ENCODE measurements at regions not wholly inside any gene's neighbourhood (a gene's known extent, or its start where the extent isn't known, plus 50 kb on each side); places are given as distances from the start of the nearest gene placed in this dataset.

DNA sequence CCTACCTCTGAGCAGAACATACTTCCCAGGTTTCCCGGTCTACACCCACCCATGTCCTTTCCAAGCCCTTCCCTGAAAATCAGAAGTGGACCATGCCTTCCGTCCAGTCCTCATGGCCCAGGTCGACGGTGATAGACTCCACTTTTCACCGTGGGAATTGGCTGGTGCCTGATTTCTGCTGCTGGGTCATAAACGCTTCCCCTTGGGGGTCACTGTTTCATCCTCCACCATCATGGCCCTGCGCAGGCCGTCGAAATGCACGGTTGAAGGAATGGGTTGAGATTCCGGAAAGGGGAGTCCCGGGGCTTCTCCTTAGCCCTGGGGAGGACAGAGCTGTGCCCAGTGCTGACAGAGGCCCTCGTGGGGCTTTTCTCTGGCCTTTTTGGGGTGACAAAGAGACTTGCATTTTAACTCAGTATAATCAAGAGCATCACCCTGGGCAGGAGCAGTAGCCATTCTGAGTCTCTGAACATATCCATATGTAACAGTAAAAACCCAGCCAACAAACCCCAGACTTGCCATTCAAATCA, 75.5 kb downstream of the SOX1 start:
- Mint-ChIP-seq H3K4me1 (no peaks in the 10 kb centered on the region), H3K27ac (no peak overlapping the region), H3K9me3 (peaks cover 3% of the 10 kb centered on the region), H3K27me3 (no peaks in the 10 kb centered on the region), H3K36me3 (no peaks in the 10 kb centered on the region), H3K4me3 (no peak overlapping the region)
- DNase-seq = no peak
- CTCF ChIA-PET = no interaction called here

DNA sequence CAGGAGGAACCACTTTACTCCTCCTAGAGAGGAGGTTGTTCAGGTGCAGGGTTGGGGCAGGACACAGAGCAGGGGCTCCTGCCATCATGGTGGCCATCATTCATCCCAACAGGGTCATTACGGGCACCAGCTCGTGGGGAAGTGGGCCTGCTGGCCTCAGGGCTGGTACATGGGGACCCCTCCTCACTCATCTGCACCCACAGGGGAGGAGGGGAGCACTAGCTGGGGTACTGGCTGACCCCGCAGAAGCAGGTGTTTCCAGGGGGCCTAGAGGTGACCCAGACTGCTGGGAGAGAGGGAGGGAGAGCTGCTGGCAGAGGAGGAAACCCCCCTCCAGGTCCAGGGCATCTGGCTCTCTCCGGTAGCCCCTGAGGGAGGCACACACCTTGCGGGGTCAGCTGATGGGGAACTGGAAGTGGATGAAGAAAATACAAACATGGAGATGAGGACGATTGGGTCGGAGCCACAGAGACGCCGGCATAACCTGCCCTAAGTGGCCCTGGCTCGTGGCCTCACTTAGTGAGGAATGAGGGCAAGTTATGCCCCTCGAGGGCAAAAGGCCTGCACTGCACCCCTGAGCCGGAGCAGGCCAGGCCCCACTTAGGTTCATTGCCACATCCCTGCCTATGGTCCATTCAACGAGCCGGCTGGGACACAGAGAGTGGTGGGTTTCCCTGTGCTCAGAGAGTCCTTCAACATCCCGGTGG, 76.2 kb downstream of the SOX1 start:
- no peaks in the 10 kb centered on the region for H3K36me3 Mint-ChIP-seq
- H3K27me3 Mint-ChIP-seq = no peaks in the 10 kb centered on the region
- peaks cover 5% of the 10 kb centered on the region for H3K9me3 Mint-ChIP-seq
- DNase-seq = no peak
- H3K4me1 Mint-ChIP-seq = no peaks in the 10 kb centered on the region
- CTCF ChIA-PET = no interaction called here
- no peak overlapping the region for H3K4me3 Mint-ChIP-seq
- no peak overlapping the region for H3K27ac Mint-ChIP-seq

DNA sequence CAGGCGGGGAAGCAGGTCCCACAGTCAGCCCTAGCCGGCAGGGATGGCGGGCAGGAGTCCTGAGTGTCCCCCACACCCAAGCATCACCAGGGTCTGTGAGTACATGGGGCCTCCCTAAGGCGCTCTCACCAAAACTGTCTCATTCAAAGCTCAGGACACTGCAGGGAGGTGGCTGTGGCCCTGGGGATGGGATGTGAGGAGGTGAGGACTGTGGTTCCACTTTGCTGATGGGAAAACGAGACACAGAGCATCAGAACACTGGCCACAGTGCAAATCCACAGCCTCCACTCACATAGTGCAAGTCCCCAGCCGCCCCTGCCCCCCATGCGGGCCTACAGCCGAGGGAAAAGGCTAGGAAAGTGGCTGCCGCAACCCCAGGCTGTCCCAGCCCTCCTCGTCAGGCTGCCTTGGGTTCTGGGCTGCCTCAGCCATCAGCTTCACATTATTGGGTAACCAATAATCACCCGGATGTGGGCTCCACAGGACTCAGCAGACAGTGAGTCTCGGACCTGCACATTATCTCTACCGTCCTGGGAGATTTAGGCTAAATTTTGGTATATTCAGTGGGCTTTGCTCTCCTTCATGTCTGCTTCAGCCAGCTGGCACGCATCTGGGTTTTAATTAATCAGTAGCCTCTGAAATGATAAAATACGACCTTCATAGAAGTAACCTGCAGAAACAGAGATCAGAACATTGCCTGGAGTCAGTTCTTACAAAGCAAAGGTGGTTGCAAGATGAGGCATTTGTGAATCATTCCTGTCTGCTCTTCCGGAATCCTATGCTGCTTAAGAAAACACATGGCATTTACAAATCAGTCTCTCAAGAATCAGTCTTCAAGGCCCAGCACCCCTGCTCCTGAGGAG, 77.0 kb downstream of the SOX1 start:
- Mint-ChIP-seq H3K9me3 (peaks cover 10% of the 10 kb centered on the region), H3K4me3 (no peak overlapping the region), H3K4me1 (no peaks in the 10 kb centered on the region), H3K27me3 (no peaks in the 10 kb centered on the region), H3K27ac (no peak overlapping the region), H3K36me3 (no peaks in the 10 kb centered on the region)
- CTCF ChIA-PET = no interaction called here
- DNase-seq = no peak

DNA sequence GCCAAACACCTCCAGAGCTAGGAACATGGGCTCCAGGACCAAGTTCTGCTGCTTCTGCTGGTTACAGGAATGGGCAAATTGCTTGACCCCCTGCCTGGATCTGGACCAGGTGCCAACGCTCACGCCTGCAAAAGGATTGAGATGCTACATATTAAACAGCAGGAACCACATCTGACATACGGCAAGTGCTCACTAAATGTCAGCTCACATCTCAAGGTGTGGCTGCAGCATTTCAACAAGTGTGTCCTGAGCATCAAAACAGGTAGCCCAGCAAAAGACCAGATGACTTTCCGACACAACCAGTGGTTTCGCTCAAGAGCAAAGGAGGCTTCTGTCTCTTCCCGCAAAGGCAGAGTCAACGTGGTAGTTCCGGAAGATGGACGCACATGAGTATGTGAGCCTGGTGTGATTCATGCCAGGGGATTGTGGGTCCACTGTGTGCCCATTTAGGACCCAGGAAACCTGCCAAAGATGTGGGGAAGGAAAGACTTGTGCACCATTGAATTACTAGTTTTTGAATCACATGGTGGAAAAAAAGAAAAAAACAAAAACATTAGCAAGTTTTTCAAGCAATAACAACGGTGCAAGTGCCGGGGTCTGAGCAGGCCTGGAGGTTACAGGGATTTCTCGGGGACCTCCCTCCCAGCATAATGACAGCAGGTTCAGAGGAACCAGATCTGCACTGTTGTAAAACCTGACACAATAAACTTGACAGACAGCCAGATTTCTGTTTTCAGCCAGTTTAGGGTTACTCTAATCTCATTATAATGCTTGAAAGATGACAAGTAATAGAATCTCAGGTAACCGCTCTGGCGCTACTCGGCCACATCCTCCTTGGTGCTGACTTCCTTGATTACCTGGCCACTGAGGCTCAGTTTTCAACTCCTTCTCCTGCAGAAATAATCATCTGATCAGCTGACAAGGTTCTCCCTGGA, 77.9 kb downstream of the SOX1 start:
- Mint-ChIP-seq H3K4me1 (no peaks in the 10 kb centered on the region), H3K36me3 (no peaks in the 10 kb centered on the region), H3K4me3 (no peak overlapping the region), H3K27ac (no peak overlapping the region), H3K27me3 (no peaks in the 10 kb centered on the region), H3K9me3 (peaks cover 14% of the 10 kb centered on the region)
- DNase-seq = no peak
- CTCF ChIA-PET = no interaction called here

DNA sequence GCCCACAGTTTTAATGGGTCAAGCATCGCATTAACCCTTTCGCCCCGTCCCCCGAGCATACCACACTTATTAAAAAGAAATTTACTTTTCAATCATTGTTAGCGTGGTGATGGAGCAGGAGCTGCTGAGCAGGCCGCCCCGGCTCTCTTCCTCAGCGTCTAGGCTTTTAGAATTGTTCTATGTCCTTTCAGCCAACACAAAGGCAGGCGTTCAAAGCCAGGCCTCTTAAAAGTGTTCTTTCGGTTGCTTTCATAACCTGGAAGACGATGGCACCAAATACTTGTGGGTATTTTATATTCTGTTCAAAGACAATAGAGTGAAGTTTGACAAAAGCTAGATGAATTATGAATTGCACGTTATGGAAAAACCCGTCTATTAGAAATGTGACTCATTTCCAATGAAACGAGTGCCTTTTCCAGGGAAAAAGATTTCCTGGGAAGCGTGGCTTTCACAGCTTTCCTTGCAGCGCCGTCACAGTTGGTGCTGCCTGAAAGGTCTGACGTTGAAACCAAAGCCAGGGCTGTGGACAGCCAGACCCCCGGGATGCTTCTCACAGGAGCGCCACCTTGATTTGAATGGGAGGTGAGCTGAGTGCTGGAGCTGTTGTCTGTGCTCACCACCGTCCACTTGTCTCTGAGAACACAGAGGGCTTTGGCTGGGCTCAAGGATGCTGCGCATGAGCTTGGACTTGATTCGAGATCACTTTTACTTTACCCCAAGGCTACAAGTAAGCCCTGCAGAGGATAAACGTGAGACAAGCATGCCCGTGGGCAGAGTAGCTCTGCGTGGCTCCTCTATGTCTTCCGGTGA, 78.8 kb downstream of the SOX1 start:
- Mint-ChIP-seq H3K4me3 (no peak overlapping the region), H3K27me3 (no peaks in the 10 kb centered on the region), H3K36me3 (no peaks in the 10 kb centered on the region), H3K27ac (no peak overlapping the region), H3K9me3 (peaks cover 16% of the 10 kb centered on the region), H3K4me1 (no peaks in the 10 kb centered on the region)
- CTCF ChIA-PET = no interaction called here
- DNase-seq = no peak

DNA sequence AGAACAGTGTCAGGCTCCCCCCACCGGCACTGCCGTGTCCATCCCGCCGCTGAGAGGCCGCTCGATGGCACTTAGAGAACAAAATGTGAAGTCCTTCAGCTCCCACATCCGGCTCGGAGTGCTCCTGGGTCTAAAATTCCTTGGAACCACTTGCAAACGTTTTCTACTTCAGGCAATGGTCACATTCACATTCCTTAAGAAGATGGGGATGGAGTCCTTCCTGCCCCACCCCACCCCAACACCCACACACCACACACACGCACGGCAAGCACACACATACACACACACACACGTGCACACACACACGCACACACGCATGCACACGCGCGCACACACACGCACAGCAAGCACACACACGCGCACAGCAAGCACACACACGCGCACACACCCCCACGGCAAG, 83.4 kb downstream of the SOX1 start:
- no peak overlapping the region for H3K4me3 Mint-ChIP-seq
- CTCF ChIA-PET = no interaction called here
- H3K9me3 Mint-ChIP-seq = peaks cover 16% of the 10 kb centered on the region
- DNase-seq = no peak
- no peaks in the 10 kb centered on the region for H3K4me1 Mint-ChIP-seq
- H3K36me3 Mint-ChIP-seq = no peaks in the 10 kb centered on the region
- H3K27me3 Mint-ChIP-seq = peaks cover 4% of the 10 kb centered on the region
- H3K27ac Mint-ChIP-seq = no peak overlapping the region

DNA sequence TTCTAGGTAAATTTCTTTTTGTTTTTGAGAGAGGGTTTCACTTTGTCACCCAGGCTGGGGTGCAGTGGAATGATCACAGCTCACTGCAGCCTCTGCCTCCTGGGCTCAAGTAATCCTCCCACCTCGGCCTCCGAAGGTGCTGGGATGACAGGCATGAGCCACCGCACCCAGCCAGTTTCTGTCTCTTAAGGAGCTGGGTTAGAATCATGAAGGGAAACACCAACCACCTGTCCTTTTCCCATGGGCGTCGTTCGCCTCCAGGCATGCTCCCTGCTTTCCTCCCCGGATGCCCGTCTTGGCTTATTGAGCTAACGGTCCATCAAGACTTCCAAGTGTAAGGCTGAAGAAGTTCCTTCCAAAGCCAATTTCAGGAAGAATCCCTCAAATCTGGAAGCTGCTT, 85.9 kb downstream of the SOX1 start:
- Mint-ChIP-seq H3K9me3 (peaks cover 11% of the 10 kb centered on the region), H3K4me1 (no peaks in the 10 kb centered on the region), H3K27ac (no peak overlapping the region), H3K4me3 (no peak overlapping the region), H3K36me3 (no peaks in the 10 kb centered on the region), H3K27me3 (peaks cover 4% of the 10 kb centered on the region)
- no peak for DNase-seq
- CTCF ChIA-PET = no interaction called here

DNA sequence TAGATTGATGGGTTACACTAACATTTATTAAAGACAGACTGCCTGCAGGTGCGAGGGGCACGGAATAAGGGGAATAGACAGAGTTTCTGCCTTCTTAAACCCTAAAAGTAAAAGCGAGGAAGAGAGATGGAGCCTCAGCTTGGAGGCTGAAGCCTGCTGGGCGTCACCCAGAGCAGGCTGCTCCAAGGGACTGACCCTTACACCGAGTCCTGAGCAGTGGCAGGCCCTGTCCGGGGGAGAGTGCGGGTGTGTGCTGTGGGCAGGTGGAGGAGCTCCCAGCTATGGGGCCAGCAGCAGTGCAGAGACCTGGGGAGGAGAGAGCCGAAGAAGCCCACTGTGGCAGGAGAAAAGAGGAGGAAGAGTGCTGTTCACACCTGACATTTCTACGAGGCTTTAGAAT, 86.4 kb downstream of the SOX1 start:
- Mint-ChIP-seq H3K9me3 (peaks cover 11% of the 10 kb centered on the region), H3K27me3 (peaks cover 4% of the 10 kb centered on the region), H3K36me3 (no peaks in the 10 kb centered on the region), H3K27ac (no peak overlapping the region), H3K4me3 (no peak overlapping the region), H3K4me1 (no peaks in the 10 kb centered on the region)
- DNase-seq = no peak
- CTCF ChIA-PET = no interaction called here

DNA sequence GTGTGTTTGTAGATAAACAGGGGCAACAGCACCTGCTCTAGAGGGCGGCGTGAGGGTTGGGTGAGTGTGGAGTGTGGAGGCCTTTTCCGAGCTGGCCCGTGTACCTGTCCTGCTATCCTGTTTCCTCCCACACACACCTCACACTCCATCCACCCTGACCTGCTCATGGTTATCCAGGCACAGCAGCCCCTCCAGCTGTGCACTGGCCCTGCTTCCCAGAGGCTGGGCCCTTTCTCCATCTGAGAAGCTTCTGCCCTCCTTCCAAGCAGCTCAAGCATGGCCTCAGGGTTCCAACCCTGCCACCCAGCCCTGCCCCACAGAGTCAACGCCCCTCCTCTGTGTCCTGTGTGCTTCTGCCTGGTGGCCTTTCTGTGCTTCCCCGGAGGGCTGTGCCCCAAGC, 86.9 kb downstream of the SOX1 start:
- CTCF ChIA-PET = no interaction called here
- Mint-ChIP-seq H3K9me3 (peaks cover 7% of the 10 kb centered on the region), H3K27me3 (peaks cover 6% of the 10 kb centered on the region)

DNA sequence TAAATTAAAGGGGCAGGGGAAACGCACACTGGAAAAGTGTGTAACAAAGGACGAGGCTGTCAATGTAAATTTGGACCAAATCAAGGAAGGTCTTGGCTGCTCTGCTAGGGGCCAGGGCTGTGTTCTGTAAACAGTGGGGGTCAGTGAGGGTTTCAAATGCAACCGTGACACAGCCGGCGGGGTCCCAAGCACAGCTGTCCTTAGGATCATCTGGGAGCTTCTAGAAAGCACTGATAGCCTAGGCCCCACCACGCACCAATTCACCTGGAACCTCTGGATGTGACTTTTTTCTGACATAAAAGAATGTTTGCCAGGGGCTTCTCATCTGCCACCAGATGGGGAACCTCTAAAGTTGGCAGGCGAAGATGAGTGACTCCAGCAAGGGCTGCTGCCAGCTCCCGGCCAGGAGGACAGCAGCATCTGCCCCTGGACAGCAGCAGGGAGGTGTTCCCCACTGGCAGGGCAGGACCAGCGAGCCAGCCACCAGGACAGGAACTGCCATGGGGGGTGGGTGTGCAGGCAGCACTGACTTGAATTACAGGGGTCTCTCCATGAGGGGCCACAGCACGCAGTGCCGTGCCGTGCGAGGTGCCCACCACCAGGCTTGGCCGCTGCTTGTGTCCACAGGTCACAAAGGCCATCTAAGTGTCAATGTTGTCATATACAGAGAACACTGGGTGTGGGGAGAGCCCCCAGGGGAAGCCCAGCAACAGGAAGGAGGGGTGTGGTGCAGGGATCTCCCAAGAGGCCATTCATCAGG, 87.5 kb downstream of the SOX1 start:
- CTCF ChIA-PET = no interaction called here
- no peak overlapping the region for H3K4me3 Mint-ChIP-seq
- H3K27ac Mint-ChIP-seq = no peak overlapping the region
- H3K36me3 Mint-ChIP-seq = no peaks in the 10 kb centered on the region
- DNase-seq = no peak
- H3K27me3 Mint-ChIP-seq = peaks cover 10% of the 10 kb centered on the region
- H3K9me3 Mint-ChIP-seq = peaks cover 5% of the 10 kb centered on the region
- no peaks in the 10 kb centered on the region for H3K4me1 Mint-ChIP-seq

More for the DNA sequence above, 86.9 kb downstream of the SOX1 start:
- DNase-seq = no peak
- Mint-ChIP-seq H3K36me3 (no peaks in the 10 kb centered on the region), H3K4me3 (no peak overlapping the region), H3K27ac (no peak overlapping the region), H3K4me1 (no peaks in the 10 kb centered on the region)

DNA sequence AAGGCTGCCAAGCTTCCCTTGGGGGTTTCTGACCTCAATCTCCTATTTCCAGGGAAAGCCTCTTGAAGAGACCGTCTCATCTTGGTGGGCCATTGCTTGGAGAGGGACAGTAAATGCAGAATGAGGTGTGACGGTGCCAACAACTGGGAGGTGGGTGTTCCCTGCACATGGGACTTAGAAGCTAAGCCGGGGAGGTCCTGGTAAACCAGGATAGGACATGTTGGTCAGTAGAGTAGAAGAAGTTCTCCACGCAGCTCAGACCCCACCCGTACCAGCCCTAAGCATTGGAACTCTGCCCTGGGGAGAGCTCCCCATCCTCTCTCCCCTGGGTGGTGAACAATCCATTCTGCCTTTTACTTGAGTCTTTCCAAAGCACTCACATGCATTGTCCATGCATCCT, 92.0 kb downstream of the SOX1 start:
- H3K27ac Mint-ChIP-seq = no peak overlapping the region
- peaks cover 25% of the 10 kb centered on the region for H3K27me3 Mint-ChIP-seq
- DNase-seq = no peak
- CTCF ChIA-PET = no interaction called here
- no peaks in the 10 kb centered on the region for H3K4me1 Mint-ChIP-seq
- H3K36me3 Mint-ChIP-seq = no peaks in the 10 kb centered on the region
- H3K9me3 Mint-ChIP-seq = no peaks in the 10 kb centered on the region
- H3K4me3 Mint-ChIP-seq = no peak overlapping the region

DNA sequence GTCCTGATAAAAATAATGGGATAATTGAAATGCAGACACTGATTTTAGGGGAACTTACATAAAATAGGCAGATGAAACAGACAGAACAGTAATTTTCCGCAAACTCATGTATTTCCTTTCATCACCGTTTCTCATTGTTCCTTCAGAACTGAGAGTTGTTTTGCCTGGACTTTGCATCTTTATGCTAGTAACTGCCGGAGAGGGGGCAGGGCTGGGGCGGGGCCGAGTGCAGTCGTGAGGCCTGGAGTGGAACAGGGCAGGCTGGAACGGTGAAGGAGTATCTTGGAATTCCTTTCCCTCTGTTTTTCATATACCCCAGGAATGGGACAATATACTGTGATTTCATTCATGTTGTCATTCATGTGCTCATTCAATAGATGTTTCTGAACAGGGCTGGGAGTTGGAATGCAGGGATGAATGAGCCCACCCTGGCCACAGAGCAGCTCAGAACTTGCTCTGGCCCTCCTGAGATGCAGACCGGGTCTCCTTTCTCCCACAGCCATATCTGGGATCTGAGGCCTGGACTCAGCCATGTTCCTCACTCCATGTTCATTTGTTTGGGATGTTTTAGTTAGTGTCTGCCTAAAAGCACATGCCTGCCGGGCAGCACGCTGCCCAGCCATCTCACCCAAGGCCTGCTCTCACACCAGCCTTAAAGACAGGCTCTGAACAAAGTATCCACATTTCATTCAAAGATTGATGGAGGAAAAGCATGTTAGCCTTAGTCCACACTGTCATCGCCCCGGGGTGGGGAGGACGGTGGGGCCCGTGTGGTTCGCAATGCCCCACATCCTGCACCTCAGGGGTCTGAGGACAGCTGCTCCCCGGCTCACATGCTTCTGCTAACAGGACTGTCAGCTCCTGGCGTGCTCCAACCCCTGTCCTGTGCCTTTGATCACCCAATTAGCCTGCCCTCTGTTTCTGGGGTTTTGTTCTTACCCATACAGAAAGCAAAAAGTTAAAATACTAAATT, 92.9 kb downstream of the SOX1 start:
- Mint-ChIP-seq H3K4me3 (no peak overlapping the region), H3K9me3 (no peaks in the 10 kb centered on the region), H3K36me3 (no peaks in the 10 kb centered on the region), H3K27ac (no peak overlapping the region), H3K27me3 (peaks cover 25% of the 10 kb centered on the region), H3K4me1 (no peaks in the 10 kb centered on the region)
- CTCF ChIA-PET = no interaction called here
- no peak for DNase-seq

Measured in activated naive CD4-positive, alpha-beta T cell treated with anti-CD3 and anti-CD28 coated beads, Interleukin-2, amount 10 ng/mL, durations not matched to agents 7 days and 5 days (primary cell).